ENCODE measurements at regions not wholly inside any gene's neighbourhood (a gene's known extent, or its start where the extent isn't known, plus 50 kb on each side); places are given as distances from the start of the nearest gene placed in this dataset.

DNA sequence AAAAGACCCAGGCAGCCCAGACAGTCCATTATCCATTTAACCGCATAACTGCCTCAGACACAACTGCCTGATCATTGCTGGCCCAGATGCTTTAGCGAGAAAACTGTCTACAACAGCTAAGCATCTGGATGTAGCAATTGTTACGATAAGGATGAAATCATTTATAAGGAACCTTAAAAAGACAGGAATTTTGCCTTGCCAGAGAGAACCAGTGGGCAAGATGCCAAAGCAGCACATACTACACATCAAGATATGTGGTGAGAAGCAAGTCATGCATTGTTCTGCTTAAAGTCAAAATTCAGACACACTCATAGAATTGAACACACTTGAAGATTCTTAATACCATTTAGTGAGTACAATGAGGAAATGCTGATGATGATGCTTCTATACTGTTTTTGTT lies 1525.3 kb downstream of the CDH8 start:
- Histone ChIP-seq H3K27ac (ENCODE audit: low read length) (no peak overlapping the region), H3K4me2 (ENCODE audit: low read depth, low read length) (no peak overlapping the region), H3K79me2 (ENCODE audit: low read length) (no peaks in the 10 kb centered on the region), H3K27me3 (replicated peaks; ENCODE audit: insufficient read depth, low read length) (no peaks in the 10 kb centered on the region), H3F3A (ENCODE audit: insufficient read depth, low read length) (no peaks in the 10 kb centered on the region), H4K20me1 (ENCODE audit: insufficient read depth, low read length) (no peaks in the 10 kb centered on the region), H3K4me1 (ENCODE audit: low read length) (no peaks in the 10 kb centered on the region), H2AFZ (ENCODE audit: low read length) (no peak overlapping the region), H3K4me3 (ENCODE audit: low read length) (no peak overlapping the region), H3K9me2 (replicated peaks; ENCODE audit: insufficient read depth, low read length) (no peaks in the 10 kb centered on the region), H3K9ac (ENCODE audit: low read length) (no peak overlapping the region), H3K9me3 (replicated peaks; ENCODE audit: insufficient read depth, low read length) (no peaks in the 10 kb centered on the region), H3K36me3 (replicated peaks; ENCODE audit: insufficient read depth, low read length) (no peaks in the 10 kb centered on the region)
- no peak for DNase-seq
- TF ChIP-seq, protein P1, sequence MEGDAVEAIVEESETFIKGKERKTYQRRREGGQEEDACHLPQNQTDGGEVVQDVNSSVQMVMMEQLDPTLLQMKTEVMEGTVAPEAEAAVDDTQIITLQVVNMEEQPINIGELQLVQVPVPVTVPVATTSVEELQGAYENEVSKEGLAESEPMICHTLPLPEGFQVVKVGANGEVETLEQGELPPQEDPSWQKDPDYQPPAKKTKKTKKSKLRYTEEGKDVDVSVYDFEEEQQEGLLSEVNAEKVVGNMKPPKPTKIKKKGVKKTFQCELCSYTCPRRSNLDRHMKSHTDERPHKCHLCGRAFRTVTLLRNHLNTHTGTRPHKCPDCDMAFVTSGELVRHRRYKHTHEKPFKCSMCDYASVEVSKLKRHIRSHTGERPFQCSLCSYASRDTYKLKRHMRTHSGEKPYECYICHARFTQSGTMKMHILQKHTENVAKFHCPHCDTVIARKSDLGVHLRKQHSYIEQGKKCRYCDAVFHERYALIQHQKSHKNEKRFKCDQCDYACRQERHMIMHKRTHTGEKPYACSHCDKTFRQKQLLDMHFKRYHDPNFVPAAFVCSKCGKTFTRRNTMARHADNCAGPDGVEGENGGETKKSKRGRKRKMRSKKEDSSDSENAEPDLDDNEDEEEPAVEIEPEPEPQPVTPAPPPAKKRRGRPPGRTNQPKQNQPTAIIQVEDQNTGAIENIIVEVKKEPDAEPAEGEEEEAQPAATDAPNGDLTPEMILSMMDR (IDR thresholded peaks at IDR 0.05; ENCODE audit: low read length) = no peak
- TF ChIP-seq EZH2phosphoT487 (IDR thresholded peaks at IDR 0.05; ENCODE audit: low read length) = no peak
- no peak for TF ChIP-seq EZH2 (optimal IDR thresholded peaks at IDR 0.05; ENCODE audit: low read depth, low read length)

DNA sequence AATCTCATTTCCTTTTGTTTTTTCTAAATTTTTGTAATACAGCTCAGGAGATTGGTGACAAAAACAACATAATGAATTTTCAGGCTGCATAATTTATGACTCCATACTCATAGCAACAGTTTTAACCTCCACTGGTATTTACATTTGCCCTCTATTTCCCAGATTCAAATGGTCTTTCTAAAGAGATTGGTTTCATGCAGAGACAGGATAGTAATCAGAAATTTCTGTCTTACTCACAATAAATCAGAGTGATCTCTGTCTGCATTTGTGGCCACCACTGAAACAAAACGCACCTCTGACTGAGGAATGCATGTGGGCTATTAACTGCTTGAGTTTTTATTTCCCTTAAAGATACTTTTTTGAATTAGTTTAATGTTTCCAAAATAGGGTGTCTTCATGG lies 1526.0 kb downstream of the CDH8 start:
- Histone ChIP-seq H3F3A (ENCODE audit: insufficient read depth, low read length) (no peaks in the 10 kb centered on the region), H3K27me3 (replicated peaks; ENCODE audit: insufficient read depth, low read length) (no peaks in the 10 kb centered on the region), H3K4me3 (ENCODE audit: low read length) (no peak overlapping the region), H4K20me1 (ENCODE audit: insufficient read depth, low read length) (no peaks in the 10 kb centered on the region), H3K36me3 (replicated peaks; ENCODE audit: insufficient read depth, low read length) (no peaks in the 10 kb centered on the region), H3K79me2 (ENCODE audit: low read length) (no peaks in the 10 kb centered on the region), H2AFZ (ENCODE audit: low read length) (no peak overlapping the region), H3K9me2 (replicated peaks; ENCODE audit: insufficient read depth, low read length) (no peaks in the 10 kb centered on the region), H3K27ac (ENCODE audit: low read length) (no peak overlapping the region), H3K9ac (ENCODE audit: low read length) (no peak overlapping the region), H3K4me1 (ENCODE audit: low read length) (no peaks in the 10 kb centered on the region), H3K9me3 (replicated peaks; ENCODE audit: insufficient read depth, low read length) (no peaks in the 10 kb centered on the region), H3K4me2 (ENCODE audit: low read depth, low read length) (no peak overlapping the region)
- TF ChIP-seq EZH2 (optimal IDR thresholded peaks at IDR 0.05; ENCODE audit: low read depth, low read length) (no peak), EZH2phosphoT487 (IDR thresholded peaks at IDR 0.05; ENCODE audit: low read length) (no peak)
- TF ChIP-seq, protein P1 (IDR thresholded peaks at IDR 0.05; ENCODE audit: low read length) = no peak
- no peak for DNase-seq

DNA sequence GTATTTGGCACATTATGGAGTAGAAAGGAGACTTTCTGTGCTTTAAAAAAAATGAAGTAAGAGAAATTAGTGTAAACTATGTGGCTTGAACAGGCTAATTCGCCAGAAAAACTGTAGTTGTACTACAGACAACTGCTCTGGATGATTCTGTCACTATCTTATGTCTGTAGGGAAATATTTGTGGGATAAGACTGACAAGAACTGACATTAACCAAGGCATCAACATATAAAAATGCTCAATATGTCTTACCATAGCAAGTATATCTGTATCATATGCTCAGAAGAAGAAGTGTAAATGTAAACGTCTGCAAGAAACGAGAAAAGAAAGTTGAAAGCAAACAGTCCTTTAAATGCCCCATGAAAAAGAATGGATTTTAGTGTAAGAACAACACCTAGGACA lies 1545.0 kb downstream of the CDH8 start:
- H3K4me3 ChIP-seq (ENCODE audit: low read length) = no peak overlapping the region
- no peak overlapping the region for H3K9ac ChIP-seq (ENCODE audit: low read length)
- no peaks in the 10 kb centered on the region for H3K36me3 ChIP-seq (replicated peaks; ENCODE audit: insufficient read depth, low read length)
- peaks cover 3% of the 10 kb centered on the region; the same call in 1 of the 2 replicates for H3K9me2 ChIP-seq (replicated peaks; ENCODE audit: insufficient read depth, low read length)
- no peak overlapping the region for H3K4me2 ChIP-seq (ENCODE audit: low read depth, low read length)
- no peaks in the 10 kb centered on the region for H4K20me1 ChIP-seq (ENCODE audit: insufficient read depth, low read length)
- H3K9me3 ChIP-seq (replicated peaks; ENCODE audit: insufficient read depth, low read length) = no peaks in the 10 kb centered on the region
- H3K4me1 ChIP-seq (ENCODE audit: low read length) = no peaks in the 10 kb centered on the region
- no peak overlapping the region for H2AFZ ChIP-seq (ENCODE audit: low read length)
- TF ChIP-seq EZH2 (optimal IDR thresholded peaks at IDR 0.05; ENCODE audit: low read depth, low read length) (no peak), EZH2phosphoT487 (IDR thresholded peaks at IDR 0.05; ENCODE audit: low read length) (no peak)
- TF ChIP-seq, protein P1 (IDR thresholded peaks at IDR 0.05; ENCODE audit: low read length) = no peak
- H3K27ac ChIP-seq (ENCODE audit: low read length) = no peak overlapping the region
- no peaks in the 10 kb centered on the region for H3K27me3 ChIP-seq (replicated peaks; ENCODE audit: insufficient read depth, low read length)
- no peak for DNase-seq
- no peaks in the 10 kb centered on the region for H3K79me2 ChIP-seq (ENCODE audit: low read length)
- no peaks in the 10 kb centered on the region for H3F3A ChIP-seq (ENCODE audit: insufficient read depth, low read length)
